ENCODE measurements at regions not wholly inside any gene's neighbourhood (a gene's known extent, or its start where the extent isn't known, plus 50 kb on each side); places are given as distances from the start of the nearest gene placed in this dataset.

GRCh38 chr15:31268108-31268501, 58.5 kb upstream of the KLF13 start:
- H3K27ac ChIP-seq (ENCODE audit: extremely low read depth, low read depth, low read length) = no peak overlapping the region
- ChIA-PET CTCF (interaction anchor here (0.5 kb wide), 1 partner anchor 58 kb away, joined by 3 read pairs; no protein-coding TSS in a partner anchor), POLR2A (no interaction called here)
- no peak for TF ChIP-seq PRDM10 (tag by site-specific recombination; IDR thresholded peaks at IDR 0.05)
- no peak overlapping the region for H3K4me3 ChIP-seq (ENCODE audit: low read depth, low read length)
- no peaks in the 10 kb centered on the region for H3K36me3 ChIP-seq (ENCODE audit: control insufficient read depth in 2 of 2, insufficient read depth in 1 of 2, low read length in 2 of 2)
- no peaks in the 10 kb centered on the region for H3K4me1 ChIP-seq (ENCODE audit: control insufficient read depth, insufficient read depth, low read length)
- no peaks in the 10 kb centered on the region for H3K9me3 ChIP-seq (ENCODE audit: control insufficient read depth, insufficient read depth, low read depth, low read length)

GRCh38 chr15:31268911-31269784, 57.5 kb upstream of the KLF13 start:
- CTCF ChIA-PET = no interaction called here

GRCh38 chr15:31269816-31270575, 56.6 kb upstream of the KLF13 start:
- Histone ChIP-seq H3K27ac (ENCODE audit: extremely low read depth, low read depth, low read length) (no peak overlapping the region), H3K4me3 (ENCODE audit: low read depth, low read length) (no peak overlapping the region), H3K36me3 (ENCODE audit: control insufficient read depth in 2 of 2, insufficient read depth in 1 of 2, low read length in 2 of 2) (no peaks in the 10 kb centered on the region), H3K4me1 (ENCODE audit: control insufficient read depth, insufficient read depth, low read length) (no peaks in the 10 kb centered on the region), H3K9me3 (ENCODE audit: control insufficient read depth, insufficient read depth, low read depth, low read length) (no peaks in the 10 kb centered on the region)
- TF ChIP-seq YY1 (tag by site-specific recombination; IDR thresholded peaks at IDR 0.05) = no peak
- no peak for TF ChIP-seq ZNF302 (tag by site-specific recombination; IDR thresholded peaks at IDR 0.05; ENCODE audit: low read depth)
- TF ChIP-seq ZNF138 (tag by site-specific recombination; IDR thresholded peaks at IDR 0.05; ENCODE audit: borderline replicate concordance) = no peak
- ChIA-PET POLR2A (no interaction called here), CTCF (no interaction called here)

More at GRCh38 chr15:31268911-31269784, 57.5 kb upstream of the KLF13 start:
- POLR2A ChIA-PET = no interaction called here
- Histone ChIP-seq H3K4me1 (ENCODE audit: control insufficient read depth, insufficient read depth, low read length) (no peaks in the 10 kb centered on the region), H3K9me3 (ENCODE audit: control insufficient read depth, insufficient read depth, low read depth, low read length) (no peaks in the 10 kb centered on the region), H3K4me3 (ENCODE audit: low read depth, low read length) (no peak overlapping the region), H3K36me3 (ENCODE audit: control insufficient read depth in 2 of 2, insufficient read depth in 1 of 2, low read length in 2 of 2) (no peaks in the 10 kb centered on the region), H3K27ac (ENCODE audit: extremely low read depth, low read depth, low read length) (no peak overlapping the region)
- TF ChIP-seq ZNF221 (tag by site-specific recombination; IDR thresholded peaks at IDR 0.05; ENCODE audit: borderline replicate concordance) (no peak), ZNF791 (tag by site-specific recombination; IDR thresholded peaks at IDR 0.05) (no peak), ZNF548 (tag by site-specific recombination; IDR thresholded peaks at IDR 0.05) (no peak), PBX3 (CRISPR knock-in tag; IDR thresholded peaks at IDR 0.05) (no peak), ZNF560 (tag by site-specific recombination; IDR thresholded peaks at IDR 0.05; ENCODE audit: borderline replicate concordance) (no peak)

GRCh38 chr15:31270767-31271166, 55.9 kb upstream of the KLF13 start:
- no peaks in the 10 kb centered on the region for H3K9me3 ChIP-seq (ENCODE audit: control insufficient read depth, insufficient read depth, low read depth, low read length)
- H3K4me3 ChIP-seq (ENCODE audit: low read depth, low read length) = no peak overlapping the region
- no peaks in the 10 kb centered on the region for H3K4me1 ChIP-seq (ENCODE audit: control insufficient read depth, insufficient read depth, low read length)
- no peak overlapping the region for H3K27ac ChIP-seq (ENCODE audit: extremely low read depth, low read depth, low read length)
- ChIA-PET CTCF (interaction anchor here (0.6 kb wide), 1 partner anchor 19 kb away, joined by 3 read pairs; no protein-coding TSS in a partner anchor), POLR2A (no interaction called here)
- H3K36me3 ChIP-seq (ENCODE audit: control insufficient read depth in 2 of 2, insufficient read depth in 1 of 2, low read length in 2 of 2) = no peaks in the 10 kb centered on the region
- TF ChIP-seq ZNF558 (tag by site-specific recombination; IDR thresholded peaks at IDR 0.05) (no peak), ZNF324 (tag by site-specific recombination; IDR thresholded peaks at IDR 0.05) (no peak), ZFP3 (tag by site-specific recombination; IDR thresholded peaks at IDR 0.05; ENCODE audit: low read depth) (no peak), ZNF747 (tag by site-specific recombination; IDR thresholded peaks at IDR 0.05) (no peak), KLF9 (tag by site-specific recombination; IDR thresholded peaks at IDR 0.05; ENCODE audit: low read depth) (no peak), ZBTB8A (tag by site-specific recombination; IDR thresholded peaks at IDR 0.05) (no peak), ZBTB7A (tag by site-specific recombination; IDR thresholded peaks at IDR 0.05; ENCODE audit: low read depth) (no peak), ZNF449 (tag by site-specific recombination; IDR thresholded peaks at IDR 0.05) (no peak)
